ENCODE measurements at regions not wholly inside any gene's neighbourhood (a gene's known extent, or its start where the extent isn't known, plus 50 kb on each side); places are given as distances from the start of the nearest gene placed in this dataset.

- no peak for TF ChIP-seq SIX5 (IDR thresholded peaks at IDR 0.05; ENCODE audit: low read depth, low read length)
- TF ChIP-seq POU5F1 (IDR thresholded peaks at IDR 0.05; ENCODE audit: low read depth, low read length), result no peak
- no peak for TF ChIP-seq KDM5A (IDR thresholded peaks at IDR 0.05; ENCODE audit: low read length)
- no peak for TF ChIP-seq ASH2L (IDR thresholded peaks at IDR 0.05; ENCODE audit: low read length)
- TF ChIP-seq BACH1 (IDR thresholded peaks at IDR 0.05; ENCODE audit: low read length), result no peak
Measured at GRCh38 chr15:70267306-70267705, 169.6 kb upstream of the TLE3 start (continued).

Measured in H1 (cell line).